Inflammatory macrophage treated with lipopolysaccharide for 4 hours (primary cell): ENCODE measurements at regions not wholly inside any gene's neighbourhood (a gene's known extent, or its start where the extent isn't known, plus 50 kb on each side); places are given as distances from the start of the nearest gene placed in this dataset.
"Not testable (repeated sequence)": the region's sequence is repeated elsewhere in the genome, so short reads cannot be mapped to it uniquely, and the experiment has no call there.

Source experiments
- DNase-seq: peaks from one replicate; pipeline ENCODE4 v3.0.0-alpha.2; 2020

DNA sequence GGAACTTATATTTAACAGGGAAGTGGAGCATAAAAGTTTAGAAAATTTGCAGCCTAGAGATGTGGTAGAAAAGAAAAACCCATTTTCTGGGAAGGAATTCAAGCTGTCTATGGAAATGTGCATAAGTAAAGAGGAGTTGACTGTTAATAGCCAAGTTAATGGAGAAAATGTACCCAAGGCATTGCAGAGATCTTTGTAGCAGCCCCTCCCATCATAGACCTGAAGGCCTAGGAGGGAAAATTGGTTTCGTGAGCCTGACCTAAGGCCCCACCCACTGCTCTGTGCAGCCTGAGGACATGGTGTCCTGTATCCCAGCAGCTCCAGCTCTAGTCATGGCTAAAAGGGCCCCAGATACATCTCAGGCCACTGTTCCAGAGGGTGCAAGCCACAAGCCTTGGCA, 772.4 kb upstream of the RIOK2 start:
- no peak for DNase-seq

DNA sequence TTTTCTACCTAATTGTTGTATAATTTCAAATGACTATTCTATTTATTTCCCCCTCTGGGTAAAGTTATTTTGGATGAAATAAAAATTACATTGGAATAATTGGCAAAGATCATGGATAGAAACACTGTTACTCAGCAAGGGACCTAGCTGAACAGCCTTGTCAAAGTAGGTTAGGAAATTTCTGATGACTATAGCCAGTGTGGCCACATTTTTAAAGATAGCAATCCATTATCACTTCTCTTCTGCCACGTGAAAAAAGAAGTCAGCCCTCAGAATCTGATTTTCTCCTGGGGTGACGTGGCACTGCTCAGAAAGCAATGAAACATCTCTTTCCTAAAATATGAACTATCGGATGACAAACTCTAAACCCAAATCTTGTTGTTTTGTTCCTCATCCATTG, 784.2 kb upstream of the RIOK2 start:
- no peak for DNase-seq

DNA sequence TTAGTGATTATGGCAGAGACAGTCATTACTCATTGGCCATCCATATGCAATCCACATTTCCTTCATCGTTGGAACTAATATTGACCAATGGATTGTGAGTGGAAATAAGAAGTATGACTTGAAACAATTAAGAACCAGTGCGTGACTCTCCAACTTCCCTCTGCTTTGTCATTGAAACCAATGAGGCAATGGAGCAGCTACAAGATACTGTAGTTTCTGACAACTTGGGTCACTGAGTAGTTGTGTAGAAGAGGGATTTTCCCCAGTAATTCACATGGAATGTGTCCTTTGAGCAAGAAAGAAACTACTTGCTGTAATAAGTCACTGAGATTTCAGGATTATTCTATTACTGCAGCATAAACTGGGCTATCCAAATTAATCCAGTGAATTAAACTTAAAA, 785.3 kb upstream of the RIOK2 start:
- DNase-seq = no peak

DNA sequence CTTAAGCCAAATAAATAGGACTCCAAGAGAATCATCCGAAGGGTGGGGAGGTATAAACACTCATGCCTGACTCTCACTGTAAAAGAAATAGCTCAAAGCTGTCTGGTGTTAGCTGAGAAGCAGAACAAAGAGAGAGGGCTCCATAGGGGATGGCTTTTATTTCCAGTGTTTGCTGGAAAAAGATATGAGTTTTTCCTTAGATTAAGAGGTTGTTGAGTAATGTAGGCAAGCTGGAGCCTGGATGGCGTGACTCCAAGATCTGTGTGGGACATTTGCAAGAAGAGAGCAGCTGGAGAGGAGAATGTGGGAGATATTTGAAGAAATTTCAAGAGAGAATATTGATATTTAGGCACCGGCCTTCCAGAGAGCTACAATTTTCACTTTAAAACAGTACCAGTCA, 793.7 kb upstream of the RGMB start:
- no peak for DNase-seq

DNA sequence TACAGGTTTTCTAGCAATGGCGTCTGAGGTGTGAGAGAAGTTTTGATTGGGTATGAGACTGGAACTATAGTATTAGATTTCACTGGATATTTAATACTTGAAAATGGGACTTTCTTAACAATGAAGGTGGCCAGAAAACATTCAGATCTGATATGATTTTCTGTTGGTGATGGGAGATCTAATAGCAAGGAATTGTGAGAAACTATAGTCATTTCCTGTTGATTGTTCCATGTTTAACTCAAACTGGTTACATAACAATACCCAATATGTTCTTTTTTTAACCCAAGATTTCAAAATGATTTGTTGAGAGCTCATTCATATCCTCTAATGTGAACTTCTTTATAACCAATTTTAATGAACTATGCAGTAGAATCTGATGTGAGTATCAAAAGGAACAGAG, 793.2 kb upstream of the RGMB start:
- no peak for DNase-seq

DNA sequence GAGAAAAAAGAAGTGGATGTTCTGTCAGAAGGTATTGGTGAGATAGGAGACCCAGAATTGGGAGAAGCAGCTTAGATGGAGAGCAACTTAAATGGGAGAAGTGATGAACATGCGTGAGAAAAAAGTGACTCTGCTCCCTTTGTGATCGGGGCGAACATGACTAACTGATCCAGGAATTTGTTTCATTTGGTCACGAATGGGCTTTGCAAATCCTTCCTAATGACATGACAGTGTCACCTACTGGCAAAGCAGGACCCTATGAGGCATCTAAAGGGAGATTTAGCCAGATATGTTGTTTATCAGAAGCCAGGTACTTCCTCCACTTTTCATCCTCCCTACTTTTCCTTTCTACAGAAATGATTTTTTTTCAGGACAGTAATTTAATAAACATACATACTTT, 787.4 kb upstream of the RGMB start:
- DNase-seq = no peak

DNA sequence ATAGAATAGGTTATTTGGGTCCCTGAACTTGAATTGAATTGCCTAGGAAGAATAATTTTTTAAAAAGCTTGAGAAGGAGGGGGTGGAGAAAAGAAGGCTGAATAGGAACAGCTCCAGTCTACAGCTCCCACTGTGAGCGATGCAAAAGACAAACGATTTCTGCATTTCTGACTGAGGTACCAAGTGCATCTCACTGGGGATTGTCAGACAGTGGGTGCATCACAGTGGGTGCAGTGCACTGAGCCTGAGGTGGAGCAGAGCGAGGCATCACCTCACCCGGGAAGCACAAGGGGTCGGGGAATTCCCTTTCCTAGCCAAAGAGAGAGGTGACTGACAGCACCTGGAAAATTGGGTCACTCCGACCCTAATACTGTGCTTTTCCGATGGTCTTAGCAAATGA, 782.2 kb upstream of the RGMB start:
- no peak for DNase-seq

DNA sequence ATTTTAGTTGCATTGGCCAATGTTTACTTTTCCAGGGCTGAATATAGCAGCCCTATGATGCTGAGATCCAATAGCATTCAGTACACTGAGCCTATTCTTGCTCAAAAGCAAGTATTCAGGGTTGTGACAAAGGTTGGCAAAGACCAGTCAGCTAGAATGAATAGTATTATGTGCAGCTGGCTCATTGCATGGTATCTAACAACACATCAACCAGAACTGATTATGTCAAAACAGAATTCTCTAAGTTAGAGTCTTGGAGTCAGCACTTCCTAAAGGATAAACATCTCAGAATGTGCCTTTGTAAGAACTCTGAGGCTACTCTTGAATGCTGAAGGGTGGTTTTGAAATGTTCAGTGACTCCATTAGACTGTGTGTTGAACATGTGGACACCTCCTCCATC, 774.5 kb upstream of the RGMB start:
- no peak for DNase-seq

DNA sequence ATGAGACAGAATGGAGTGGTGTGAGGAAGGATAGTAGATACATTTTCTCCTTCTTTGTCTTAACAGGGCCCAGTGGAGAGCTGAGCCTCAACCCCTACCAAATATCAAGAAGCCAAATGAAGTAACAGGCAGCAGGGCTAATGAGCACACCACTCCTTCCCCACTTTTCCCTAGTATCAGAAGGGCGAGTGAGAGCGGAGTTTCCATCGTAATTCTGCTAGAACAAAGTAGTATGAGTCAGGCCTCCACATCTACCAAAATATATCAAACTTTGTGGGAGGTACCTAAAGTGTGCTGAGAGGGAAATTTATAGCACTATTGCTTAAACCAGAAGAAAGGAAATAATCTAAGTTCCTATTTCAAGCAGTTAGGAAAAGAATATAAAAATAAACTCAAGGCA, 769.0 kb upstream of the RGMB start:
- no peak for DNase-seq

DNA sequence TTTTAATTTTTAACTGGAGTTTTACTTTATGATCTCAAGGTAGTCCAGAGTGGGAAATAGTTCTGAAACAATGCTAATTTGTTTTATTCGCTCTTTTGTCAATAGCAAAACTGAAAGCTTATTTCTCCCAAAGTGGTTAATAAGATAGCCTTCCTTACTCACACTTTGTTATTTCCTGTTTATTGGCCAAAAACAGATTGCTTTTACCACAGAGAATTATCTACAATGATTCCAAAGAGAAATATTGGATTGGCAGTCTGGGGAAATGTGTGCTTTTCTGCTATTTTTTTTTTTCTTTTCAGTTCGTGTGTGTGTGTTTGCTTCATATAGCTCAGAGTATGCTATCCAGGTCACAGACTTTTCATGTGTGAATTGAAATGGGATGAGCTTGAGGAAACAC, 756.7 kb upstream of the RGMB start:
- DNase-seq = no peak

DNA sequence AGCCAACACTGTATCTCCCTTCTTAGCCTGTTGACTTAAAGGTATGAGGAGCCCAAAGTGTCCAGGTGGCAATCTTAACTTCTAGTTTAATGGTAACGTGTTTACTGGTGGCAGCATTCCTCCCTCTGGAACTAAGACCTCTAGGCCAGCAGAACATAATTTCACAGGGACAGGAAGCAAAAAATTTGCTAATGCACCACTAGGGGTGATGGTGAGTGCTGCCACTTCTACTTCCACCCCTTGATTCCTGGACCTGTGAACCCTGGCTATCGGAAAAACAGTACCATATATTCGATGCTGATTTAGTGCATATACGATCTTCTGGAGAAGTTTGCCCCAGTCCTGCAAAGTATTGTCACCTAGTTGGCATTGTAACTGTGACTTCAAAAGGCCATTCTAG, 743.2 kb upstream of the RGMB start:
- DNase-seq = not testable (repeated sequence)

DNA sequence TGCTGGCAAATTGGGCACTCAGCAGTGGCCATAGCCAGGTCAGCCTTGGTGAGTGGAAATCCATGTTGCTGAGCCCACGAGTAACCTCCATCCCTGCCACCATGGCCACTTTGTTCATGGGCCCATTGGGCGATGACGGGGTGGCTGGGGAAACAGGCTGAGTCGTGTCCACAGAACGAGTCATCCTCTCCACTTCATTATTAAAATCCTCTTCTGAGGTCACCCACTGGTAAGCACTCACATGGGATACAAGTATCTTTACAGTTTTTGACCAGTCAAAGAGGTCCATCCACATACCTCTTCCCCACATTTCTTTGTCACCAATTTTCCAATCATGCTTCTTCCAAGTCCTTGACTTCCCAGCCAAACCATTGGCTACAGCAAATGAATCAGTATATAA, 742.4 kb upstream of the RGMB start:
- DNase-seq = not testable (repeated sequence)

DNA sequence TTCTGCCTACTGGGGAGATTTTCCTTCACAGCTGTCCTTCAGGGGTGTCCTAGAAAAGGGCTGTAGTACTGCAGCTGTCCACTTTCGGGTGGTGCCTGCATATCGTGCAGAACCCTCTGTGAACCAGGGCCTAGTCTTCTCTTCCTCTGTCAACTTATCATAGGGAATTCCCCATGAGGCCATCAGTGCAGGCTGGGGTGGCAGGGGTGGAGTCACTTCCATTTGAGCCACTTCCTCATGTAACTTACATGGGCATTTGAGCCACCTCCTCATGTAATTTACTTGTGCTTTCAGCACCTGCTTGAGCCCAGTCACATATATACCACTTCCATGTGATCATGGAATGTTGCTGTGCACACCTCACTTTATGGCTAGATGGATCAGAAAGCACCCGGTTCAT, 742.0 kb upstream of the RGMB start:
- no peak for DNase-seq

DNA sequence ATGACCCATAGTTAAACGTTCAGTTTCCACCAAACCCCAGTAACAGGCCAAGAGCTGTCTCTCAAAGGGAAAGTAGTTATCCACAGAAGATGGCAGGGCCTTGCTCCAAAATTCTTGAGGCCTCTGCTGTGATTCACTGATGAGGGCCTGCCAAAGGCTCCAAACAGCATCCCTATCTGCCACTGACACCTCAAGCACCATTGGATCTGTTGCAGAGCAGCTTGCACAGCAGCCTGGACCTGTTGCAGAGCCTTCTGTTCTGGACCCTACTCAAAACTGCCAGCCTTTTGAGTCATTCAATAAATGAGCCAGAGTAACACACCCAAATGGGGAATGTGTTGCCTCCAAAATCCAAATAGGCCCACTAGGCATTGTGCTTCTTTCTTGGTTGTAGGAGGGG, 741.5 kb upstream of the RGMB start:
- DNase-seq = no peak

DNA sequence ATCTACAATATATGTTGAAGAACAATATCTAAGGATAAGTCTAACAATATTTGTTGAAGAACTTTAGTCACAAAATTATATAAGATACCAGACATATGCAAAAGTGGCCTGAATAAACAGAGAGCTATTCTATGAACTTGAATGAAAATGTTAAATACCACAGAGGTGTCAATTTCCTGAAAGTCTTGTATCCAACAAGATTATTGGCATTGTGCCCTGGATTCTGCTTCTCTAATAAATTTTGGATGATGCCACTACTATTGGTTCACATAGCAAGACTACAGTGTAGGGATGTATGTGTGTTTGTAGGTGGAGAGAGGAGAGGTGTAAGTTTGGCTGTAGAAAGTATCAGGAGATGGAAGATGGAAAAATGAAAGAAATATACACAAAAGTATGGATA, 731.8 kb upstream of the RGMB start:
- no peak for DNase-seq

DNA sequence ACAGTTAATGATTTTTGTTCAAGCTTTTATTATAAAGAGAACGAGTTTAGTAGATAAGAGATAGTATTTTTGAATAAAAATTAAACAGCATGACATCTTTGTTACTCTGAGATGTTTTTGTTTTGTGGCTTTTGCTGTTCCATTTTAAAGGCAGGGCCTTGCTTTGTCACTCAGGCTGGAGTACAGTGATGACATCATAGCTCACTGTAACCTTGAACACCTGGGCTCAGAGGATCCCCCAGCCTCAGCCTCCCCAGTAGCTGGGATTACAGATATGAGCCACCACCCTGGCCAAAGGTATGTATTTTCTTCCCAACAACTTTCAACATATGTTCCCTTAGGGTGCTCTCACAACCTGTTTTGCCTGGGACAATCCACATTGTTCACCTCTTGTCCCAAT, 730.9 kb upstream of the RGMB start:
- DNase-seq = no peak

DNA sequence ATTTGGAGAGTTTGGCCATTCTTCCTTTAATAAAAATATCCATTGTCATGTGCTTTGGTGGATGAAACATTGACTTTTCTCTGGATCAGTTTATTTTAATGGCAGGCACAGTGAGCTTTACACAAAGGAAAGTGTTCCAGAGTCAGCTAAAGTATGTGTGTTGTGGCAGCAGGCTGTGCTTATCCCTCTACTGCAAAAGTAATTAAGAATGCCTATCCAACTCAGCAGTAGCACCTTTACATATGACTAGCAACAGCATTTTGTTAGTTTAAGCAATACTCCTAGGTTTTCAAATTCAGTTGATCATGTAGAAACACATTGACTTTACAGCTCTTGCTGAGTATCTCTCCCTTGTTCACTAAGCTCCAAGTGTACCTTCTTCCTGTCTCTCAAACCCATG, 730.5 kb upstream of the RGMB start:
- no peak for DNase-seq

DNA sequence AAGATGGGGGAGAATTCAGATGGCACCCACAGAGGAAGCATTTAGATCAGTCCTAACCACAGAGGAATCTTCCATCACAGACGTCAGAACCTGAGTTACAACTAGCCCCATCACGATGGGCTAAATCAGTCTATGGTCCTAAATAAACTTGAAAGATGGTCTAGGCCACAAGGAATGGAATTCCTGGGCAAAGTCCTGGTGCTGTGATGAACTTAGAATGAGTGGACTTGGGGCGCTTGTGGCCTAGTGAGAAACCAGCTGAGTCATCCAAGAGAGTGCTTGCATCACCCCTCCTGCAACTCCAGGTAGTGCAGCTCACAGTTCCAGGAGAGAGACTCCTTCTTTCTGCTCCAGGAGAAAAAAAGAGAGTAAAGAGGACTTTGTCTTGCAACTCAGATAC, 722.9 kb upstream of the RGMB start:
- no peak for DNase-seq

DNA sequence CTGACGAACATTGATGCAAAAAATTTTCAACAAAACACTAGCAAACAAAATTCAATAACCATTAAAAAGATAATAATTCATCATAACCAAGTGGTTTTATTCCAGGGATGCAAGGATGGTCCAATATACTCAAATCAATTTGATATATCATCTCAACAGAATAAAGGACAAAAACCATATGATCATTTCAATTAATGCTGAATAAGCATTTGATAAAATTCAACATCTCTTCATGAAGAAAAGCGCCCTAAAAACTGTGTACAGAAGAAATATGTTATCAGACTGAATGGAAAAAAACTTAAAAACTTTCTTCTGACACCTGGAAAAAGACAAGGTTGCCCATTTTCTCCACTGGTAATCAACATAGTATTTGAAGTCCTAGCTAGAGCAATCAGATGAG, 720.3 kb upstream of the RGMB start:
- DNase-seq = no peak

DNA sequence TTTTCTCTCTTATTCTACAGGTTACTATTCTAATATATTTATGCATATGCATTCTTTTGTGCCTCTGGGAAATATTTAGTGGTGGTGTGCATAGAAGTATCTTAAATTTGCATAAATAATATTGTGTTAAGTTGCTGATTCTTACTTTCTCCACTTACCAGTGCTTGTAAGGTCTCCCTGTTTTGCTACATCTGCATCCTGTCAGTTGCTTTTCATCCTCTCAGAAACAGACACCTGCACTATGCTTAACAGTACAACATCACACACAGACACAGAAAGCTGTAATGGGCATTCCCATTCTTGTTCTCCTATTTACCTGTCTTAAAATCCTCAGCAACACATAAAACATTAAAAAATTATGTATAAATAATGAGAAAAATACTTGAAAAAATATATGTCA, 713.3 kb upstream of the RGMB start:
- DNase-seq = no peak

DNA sequence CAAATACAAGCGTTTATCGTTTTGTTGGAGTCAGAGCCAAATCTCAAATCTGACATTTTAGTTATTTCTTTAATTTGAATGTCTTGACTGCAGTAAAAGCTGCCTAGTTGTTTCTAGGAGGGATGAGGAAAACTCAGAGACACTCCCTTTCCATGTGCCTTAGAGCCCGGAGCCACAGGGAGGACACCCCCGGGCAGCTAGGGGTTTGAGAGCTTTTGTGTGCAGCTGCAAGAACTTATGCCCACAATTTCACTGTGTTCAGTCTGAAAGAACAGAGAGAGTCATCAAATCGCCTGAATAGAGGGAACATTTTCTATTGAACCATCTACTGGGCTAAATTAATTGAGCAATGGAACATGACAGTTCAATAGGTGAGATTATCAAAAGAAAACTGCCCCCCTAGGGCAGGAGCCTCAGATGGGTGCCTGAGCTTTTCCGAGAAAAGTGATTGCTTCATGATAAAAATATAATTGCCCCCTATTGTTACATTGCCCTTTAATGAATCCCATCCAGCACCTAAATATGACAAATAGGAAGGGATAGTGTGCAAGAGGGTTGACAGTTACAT, 709.3 kb upstream of the RGMB start:
- DNase-seq = no peak

DNA sequence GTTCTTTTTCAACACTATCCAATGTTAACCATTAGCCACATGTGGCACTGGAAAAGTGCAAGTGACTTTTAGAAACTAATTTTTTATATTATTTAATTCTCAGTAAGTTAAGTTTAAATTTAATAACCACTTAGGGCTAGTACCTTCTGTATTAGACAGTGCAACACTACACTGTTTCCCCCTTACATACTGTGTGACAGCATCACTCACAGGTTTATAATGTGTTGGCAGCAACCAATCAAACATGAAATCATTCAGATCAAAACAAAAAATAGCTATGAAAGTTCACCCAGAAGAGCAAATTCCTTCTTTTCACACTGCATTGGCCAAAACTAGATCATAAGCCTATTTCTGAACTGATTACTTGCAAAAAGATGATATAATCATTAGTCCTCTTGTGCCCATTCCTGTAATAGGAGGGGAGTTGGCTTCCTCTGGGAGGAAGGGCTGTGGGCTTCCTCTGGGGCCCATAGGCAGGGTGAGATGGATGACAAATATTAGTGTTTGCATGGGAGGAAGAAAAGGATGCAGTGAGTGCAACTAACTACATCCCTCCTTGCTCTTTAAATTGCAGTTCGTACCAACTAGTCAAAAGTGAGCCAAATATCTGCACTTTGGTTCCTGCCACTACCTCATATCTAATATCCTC, 708.1 kb upstream of the RGMB start:
- DNase-seq = no peak

DNA sequence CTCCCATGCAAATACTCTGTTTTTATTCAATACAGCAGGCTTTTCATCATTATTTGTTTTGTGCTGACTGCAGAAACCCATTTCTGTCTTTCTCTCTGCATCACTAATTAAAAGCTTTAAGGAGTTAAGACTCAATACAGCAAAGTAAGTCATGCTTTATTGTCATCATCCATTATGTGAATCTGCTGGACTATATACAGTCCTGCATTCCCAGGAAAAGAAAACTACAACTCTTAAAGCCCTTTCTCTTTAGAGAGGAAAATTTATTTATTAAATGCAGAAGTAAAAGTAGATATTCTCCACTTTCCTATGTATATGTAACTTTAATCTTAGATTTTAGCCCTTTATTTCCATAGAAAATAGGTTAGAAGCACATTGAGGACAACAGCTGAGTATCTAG, 706.6 kb upstream of the RGMB start:
- DNase-seq = no peak

DNA sequence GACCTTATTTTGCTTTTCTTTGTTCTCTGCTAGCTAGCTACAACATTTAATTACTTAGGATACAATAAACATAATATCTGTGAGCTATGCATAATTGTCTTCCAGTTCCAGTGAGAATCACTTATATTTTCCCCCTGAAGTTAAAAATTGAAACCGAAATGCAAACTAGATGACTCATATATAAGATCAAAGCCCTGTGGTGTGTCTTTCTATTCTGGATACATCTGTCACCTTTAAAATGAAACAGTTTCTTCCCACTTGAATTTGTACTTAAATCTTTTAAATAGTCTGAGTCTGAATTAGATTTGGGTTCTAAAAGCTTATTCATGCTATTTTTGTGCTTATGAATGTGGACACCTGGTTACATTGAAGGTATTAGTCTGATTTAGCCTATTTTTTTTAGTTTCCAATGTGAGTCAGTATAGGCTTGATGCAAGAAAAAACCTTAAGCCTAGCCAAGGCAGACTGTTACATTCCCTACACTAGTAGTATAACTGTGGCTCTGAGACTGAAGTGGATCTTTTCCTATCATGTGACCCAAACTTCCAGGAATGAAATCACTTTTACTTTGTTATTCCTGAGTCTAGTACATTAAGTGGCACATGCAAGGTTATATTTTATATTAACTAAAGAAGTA, 703.5 kb upstream of the RGMB start:
- DNase-seq = no peak

DNA sequence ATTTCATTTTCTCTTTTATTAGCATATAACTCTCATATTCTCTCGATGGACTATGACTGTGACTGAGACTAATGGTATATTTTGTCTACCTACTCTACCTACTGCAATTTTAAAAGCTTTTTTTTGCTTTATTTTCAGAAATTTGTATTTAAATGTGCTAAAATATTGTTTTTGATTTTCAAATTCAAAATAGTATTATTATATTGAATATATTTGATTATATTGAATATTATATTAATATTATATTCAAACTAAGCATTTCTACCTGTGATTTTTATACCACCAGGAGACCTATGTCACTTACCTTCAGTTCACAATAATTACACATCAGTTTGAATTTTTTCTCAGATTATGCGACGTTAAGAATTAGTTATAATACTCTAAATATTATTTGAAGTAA, 700.5 kb upstream of the RGMB start:
- no peak for DNase-seq
